ENCODE measurements at regions not wholly inside any gene's neighbourhood (a gene's known extent, or its start where the extent isn't known, plus 50 kb on each side); places are given as distances from the start of the nearest gene placed in this dataset.

DNA sequence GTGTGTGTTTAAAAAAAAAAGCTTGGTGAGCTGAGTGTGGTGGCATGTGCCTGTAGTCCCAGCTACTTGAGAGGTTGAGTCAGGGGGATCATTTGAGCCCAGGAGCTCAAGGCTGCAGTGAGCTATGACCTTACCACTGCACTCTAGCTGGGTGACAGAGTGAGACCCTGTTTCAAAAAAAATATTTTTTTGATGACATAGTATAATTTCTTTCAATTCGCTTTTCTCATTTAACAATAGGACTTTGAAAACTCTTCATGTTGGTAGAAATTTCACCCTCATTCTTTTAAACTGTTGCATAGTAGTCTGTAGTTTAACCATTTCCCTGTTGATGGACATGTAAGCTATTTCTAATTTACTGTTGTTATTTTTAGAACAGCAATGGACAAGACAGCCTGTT is 55.7 kb upstream of the EXOC6 start:
- H3K4me3 ChIP-seq (ENCODE audit: low read depth, poor library complexity, severe bottlenecking) = no peak overlapping the region
- TF ChIP-seq, protein P1, sequence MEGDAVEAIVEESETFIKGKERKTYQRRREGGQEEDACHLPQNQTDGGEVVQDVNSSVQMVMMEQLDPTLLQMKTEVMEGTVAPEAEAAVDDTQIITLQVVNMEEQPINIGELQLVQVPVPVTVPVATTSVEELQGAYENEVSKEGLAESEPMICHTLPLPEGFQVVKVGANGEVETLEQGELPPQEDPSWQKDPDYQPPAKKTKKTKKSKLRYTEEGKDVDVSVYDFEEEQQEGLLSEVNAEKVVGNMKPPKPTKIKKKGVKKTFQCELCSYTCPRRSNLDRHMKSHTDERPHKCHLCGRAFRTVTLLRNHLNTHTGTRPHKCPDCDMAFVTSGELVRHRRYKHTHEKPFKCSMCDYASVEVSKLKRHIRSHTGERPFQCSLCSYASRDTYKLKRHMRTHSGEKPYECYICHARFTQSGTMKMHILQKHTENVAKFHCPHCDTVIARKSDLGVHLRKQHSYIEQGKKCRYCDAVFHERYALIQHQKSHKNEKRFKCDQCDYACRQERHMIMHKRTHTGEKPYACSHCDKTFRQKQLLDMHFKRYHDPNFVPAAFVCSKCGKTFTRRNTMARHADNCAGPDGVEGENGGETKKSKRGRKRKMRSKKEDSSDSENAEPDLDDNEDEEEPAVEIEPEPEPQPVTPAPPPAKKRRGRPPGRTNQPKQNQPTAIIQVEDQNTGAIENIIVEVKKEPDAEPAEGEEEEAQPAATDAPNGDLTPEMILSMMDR (IDR thresholded peaks at IDR 0.05) = no peak
- TF ChIP-seq POLR2A (IDR thresholded peaks at IDR 0.05) = no peak
- intact Hi-C loops (cut with DNase I; ENCODE audit: low total_unique reads) = no loop called here
- 84 to 100% methylated on average over 1 of the region's 1 CpG for WGBS, 2 donors
- DNase-seq (ENCODE audit: low spot score in 2 of 2) = no peak
